Endothelial cell (in vitro differentiated cells): ENCODE measurements at regions not wholly inside any gene's neighbourhood (a gene's known extent, or its start where the extent isn't known, plus 50 kb on each side); places are given as distances from the start of the nearest gene placed in this dataset.

Source experiments
- DNase-seq: peaks from one replicate; pipeline ENCODE4 v3.0.0; 2021; ENCODE audit warnings: low spot score
- H3K27ac Mint-ChIP-seq: one replicate; pipeline ENCODE4 v1.8.0; 2021; ENCODE audit warnings: mixed read lengths, inconsistent platforms; ENCODE audit not compliant: unreplicated experiment
- H3K27me3 Mint-ChIP-seq: one replicate; pipeline ENCODE4 v1.8.0; 2021; ENCODE audit warnings: mild to moderate bottlenecking, moderate library complexity, mixed read lengths, inconsistent platforms; ENCODE audit not compliant: unreplicated experiment
- H3K36me3 Mint-ChIP-seq: one replicate; pipeline ENCODE4 v1.8.0; 2021; ENCODE audit warnings: mild to moderate bottlenecking, low read depth, mixed read lengths, inconsistent platforms; ENCODE audit not compliant: unreplicated experiment
- H3K4me1 Mint-ChIP-seq: one replicate; pipeline ENCODE4 v1.8.0; 2021; ENCODE audit warnings: mild to moderate bottlenecking, mixed read lengths, inconsistent platforms; ENCODE audit not compliant: unreplicated experiment
- H3K4me3 Mint-ChIP-seq: one replicate; pipeline ENCODE4 v1.8.0; 2021; ENCODE audit warnings: mild to moderate bottlenecking, mixed read lengths, inconsistent platforms; ENCODE audit not compliant: unreplicated experiment
- H3K9me3 Mint-ChIP-seq: one replicate; pipeline ENCODE4 v1.8.0; 2021; ENCODE audit warnings: mixed read lengths, inconsistent platforms; ENCODE audit not compliant: unreplicated experiment
- TF ChIP-seq, protein P1 (sequence below): fragments of 200-600 bp; sonication (generic); IDR thresholded peaks from one replicate; pipeline ENCODE4 v1.5.0; 2021; ENCODE audit warnings: antibody characterized with exemption; ENCODE audit not compliant: unreplicated experiment

DNA sequence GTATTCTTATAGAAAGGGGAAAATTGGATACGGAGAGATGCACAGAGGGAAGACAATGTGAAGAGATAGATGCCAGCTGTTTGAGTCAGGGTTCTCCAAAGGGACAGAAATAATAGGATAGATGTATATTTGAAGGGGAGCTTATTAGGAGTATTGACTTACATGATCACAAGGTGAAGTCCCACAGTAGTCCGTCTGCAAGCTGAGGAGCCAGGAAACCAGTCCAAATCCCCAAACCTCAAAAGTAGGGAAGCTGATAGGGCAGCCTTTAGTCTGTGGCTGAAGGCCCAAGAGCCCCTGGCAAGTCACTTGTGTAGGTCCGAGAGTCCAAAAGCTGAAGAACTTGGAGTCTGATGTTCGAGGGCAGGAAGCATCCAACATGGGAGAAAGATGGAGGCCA is 569.6 kb upstream of the LARGE1 start:
- H3K4me3 Mint-ChIP-seq = no peak overlapping the region
- peaks cover 43% of the 10 kb centered on the region for H3K9me3 Mint-ChIP-seq
- H3K27ac Mint-ChIP-seq = no peak overlapping the region
- DNase-seq = no peak
- TF ChIP-seq, protein P1, sequence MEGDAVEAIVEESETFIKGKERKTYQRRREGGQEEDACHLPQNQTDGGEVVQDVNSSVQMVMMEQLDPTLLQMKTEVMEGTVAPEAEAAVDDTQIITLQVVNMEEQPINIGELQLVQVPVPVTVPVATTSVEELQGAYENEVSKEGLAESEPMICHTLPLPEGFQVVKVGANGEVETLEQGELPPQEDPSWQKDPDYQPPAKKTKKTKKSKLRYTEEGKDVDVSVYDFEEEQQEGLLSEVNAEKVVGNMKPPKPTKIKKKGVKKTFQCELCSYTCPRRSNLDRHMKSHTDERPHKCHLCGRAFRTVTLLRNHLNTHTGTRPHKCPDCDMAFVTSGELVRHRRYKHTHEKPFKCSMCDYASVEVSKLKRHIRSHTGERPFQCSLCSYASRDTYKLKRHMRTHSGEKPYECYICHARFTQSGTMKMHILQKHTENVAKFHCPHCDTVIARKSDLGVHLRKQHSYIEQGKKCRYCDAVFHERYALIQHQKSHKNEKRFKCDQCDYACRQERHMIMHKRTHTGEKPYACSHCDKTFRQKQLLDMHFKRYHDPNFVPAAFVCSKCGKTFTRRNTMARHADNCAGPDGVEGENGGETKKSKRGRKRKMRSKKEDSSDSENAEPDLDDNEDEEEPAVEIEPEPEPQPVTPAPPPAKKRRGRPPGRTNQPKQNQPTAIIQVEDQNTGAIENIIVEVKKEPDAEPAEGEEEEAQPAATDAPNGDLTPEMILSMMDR = no peak
- H3K36me3 Mint-ChIP-seq = peaks cover 8% of the 10 kb centered on the region
- no peaks in the 10 kb centered on the region for H3K27me3 Mint-ChIP-seq
- H3K4me1 Mint-ChIP-seq = no peaks in the 10 kb centered on the region

DNA sequence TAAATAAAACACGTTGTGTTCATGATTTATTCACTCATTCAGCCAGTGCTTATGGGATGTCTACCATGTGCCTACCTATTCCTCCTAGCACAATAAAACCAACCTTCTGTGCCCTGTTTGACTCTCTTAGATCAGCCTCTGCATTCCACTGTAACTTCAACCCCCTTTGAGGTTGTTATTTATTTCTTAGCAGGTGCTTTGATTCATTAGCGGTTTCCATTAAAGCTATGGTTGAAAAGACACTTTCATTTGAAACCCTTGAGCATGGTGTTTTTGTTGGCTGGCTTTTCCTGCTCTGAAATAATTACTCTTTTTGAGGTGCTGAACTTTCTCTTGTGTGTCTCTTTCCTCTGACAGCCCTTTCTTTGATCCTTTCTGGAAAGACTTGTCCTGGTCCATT is 570.6 kb upstream of the LARGE1 start:
- Mint-ChIP-seq H3K4me1 (no peaks in the 10 kb centered on the region), H3K27me3 (no peaks in the 10 kb centered on the region), H3K9me3 (peaks cover 38% of the 10 kb centered on the region), H3K36me3 (peaks cover 3% of the 10 kb centered on the region), H3K27ac (no peak overlapping the region), H3K4me3 (no peak overlapping the region)
- TF ChIP-seq, protein P1 = no peak
- no peak for DNase-seq

DNA sequence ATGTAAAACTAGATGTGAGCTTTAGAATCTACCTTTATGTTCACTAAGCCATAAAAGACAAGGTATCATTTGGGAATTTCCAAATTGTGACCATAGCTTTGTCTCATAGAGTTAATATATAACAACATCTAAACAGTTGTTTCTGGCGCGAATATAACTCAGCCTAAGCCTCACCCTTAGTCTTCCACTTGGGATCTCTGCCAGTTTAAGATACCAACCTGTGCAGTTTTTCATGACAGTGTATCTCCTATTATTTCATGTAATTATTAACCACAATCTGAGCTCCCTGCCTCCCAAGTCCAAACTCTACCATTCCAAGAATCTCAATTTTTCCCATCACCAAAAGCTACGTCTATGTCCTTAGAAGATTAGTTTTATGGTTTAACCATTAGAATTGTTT is 572.5 kb upstream of the ISX start:
- no peaks in the 10 kb centered on the region for H3K27me3 Mint-ChIP-seq
- H3K4me1 Mint-ChIP-seq = no peaks in the 10 kb centered on the region
- no peak overlapping the region for H3K27ac Mint-ChIP-seq
- peaks cover 3% of the 10 kb centered on the region for H3K36me3 Mint-ChIP-seq
- peaks cover 42% of the 10 kb centered on the region for H3K9me3 Mint-ChIP-seq
- no peak for DNase-seq
- TF ChIP-seq, protein P1 = no peak
- no peak overlapping the region for H3K4me3 Mint-ChIP-seq

DNA sequence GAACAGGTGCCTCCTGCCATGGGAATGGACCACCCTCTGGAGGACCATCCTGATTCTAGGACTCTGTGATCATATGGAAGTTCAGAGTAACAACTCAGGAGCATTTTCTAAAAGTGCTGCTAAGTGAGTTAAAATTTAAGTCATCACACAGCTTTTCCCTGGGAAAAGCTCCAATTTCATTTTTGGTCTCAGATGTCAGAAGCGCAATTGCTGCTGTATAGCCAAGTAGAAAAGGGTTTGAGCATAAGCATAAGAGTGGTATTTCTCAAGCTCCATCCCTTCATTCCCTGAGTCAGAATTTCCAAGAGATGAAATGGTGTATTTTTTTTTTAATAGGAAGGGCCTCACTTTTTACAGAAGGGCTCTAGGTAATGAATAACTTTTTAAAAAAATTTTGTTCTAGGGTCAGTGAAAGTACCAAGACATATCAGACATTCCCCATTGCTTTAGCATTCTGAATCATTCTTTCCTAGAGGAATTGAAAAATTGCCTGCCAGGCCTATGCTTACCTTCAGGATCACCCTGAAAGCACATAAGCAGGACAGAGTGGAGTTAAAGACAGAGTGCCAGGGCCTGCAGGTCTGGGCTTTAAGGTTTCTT is 564.5 kb upstream of the ISX start:
- Mint-ChIP-seq H3K4me3 (no peak overlapping the region), H3K36me3 (no peaks in the 10 kb centered on the region), H3K4me1 (no peaks in the 10 kb centered on the region), H3K27ac (no peak overlapping the region), H3K9me3 (peaks cover 21% of the 10 kb centered on the region), H3K27me3 (no peaks in the 10 kb centered on the region)
- no peak for DNase-seq
- TF ChIP-seq, protein P1 = no peak

DNA sequence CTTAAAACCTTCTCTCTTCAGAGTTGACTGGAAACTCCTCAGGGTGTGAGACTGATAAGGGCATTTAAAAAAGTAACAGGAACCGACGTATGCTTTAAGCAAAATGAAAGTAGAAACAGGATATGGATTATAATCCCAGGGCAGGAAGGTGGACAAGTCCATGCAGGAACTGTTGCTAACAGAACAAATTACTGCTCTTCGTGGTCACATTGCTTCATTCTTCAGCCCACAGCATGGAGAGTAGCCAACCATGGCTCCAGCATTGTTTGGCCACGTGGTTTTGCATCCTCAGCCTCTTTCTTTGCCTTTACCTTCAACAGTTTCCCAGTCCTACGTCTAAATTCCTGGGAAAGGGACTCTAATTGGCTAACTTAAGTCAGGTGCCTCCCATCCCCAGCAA is 563.1 kb upstream of the ISX start:
- Mint-ChIP-seq H3K9me3 (peaks cover 21% of the 10 kb centered on the region), H3K36me3 (no peaks in the 10 kb centered on the region), H3K4me3 (no peak overlapping the region), H3K4me1 (no peaks in the 10 kb centered on the region), H3K27me3 (no peaks in the 10 kb centered on the region), H3K27ac (no peak overlapping the region)
- TF ChIP-seq, protein P1 = no peak
- DNase-seq = no peak
